RWPE2 (cell line): ENCODE measurements at regions not wholly inside any gene's neighbourhood (a gene's known extent, or its start where the extent isn't known, plus 50 kb on each side); places are given as distances from the start of the nearest gene placed in this dataset.

ENCODE experiments used
- ATAC-seq: fragments of 200-7000 bp; cut with Tn5 transposase; 3 replicates; pipeline ENCODE4 v1.9.1; 2021; ENCODE audit warnings: low read depth
- DNase-seq: peaks from one replicate; pipeline ENCODE4 v3.0.0-alpha.2; 2020; ENCODE audit warnings: low spot score
- H3K27ac ChIP-seq: fragments of 450-650 bp; 2 replicates; pipeline ENCODE4 v1.5.1; 2017; ENCODE audit warnings: mild to moderate bottlenecking; ENCODE audit not compliant: poor library complexity, severe bottlenecking
- H3K27me3 ChIP-seq: fragments of 250-450 bp; sonication (Bioruptor Pico); 2 replicates; pipeline ENCODE4 v1.5.1; 2021; ENCODE audit warnings: mild to moderate bottlenecking, moderate library complexity; ENCODE audit not compliant: insufficient read depth, poor library complexity, severe bottlenecking
- H3K36me3 ChIP-seq: fragments of 250-450 bp; sonication (Bioruptor Pico); 2 replicates; pipeline ENCODE4 v1.5.1; 2020; ENCODE audit warnings: low read depth, mild to moderate bottlenecking, moderate library complexity
- H3K4me1 ChIP-seq: fragments of 250-450 bp; sonication (Bioruptor Pico); 2 replicates; pipeline ENCODE4 v1.5.1; 2021; ENCODE audit warnings: mild to moderate bottlenecking, moderate library complexity; ENCODE audit not compliant: insufficient read depth, poor library complexity, severe bottlenecking
- H3K4me3 ChIP-seq: fragments of 250-450 bp; sonication (Bioruptor Pico); 2 replicates; pipeline ENCODE4 v1.5.1; 2021; ENCODE audit warnings: mild to moderate bottlenecking, moderate library complexity; ENCODE audit not compliant: severe bottlenecking
- H3K9me3 ChIP-seq: fragments of 250-450 bp; sonication (Bioruptor Pico); 2 replicates; pipeline ENCODE4 v1.5.1; 2021; ENCODE audit warnings: mild to moderate bottlenecking, moderate library complexity; ENCODE audit not compliant: severe bottlenecking
- CTCF ChIP-seq: fragments of 450-650 bp; IDR thresholded peaks from one replicate; pipeline ENCODE4 v1.5.1; 2017; ENCODE audit warnings: mild to moderate bottlenecking, moderate library complexity; ENCODE audit not compliant: poor library complexity, severe bottlenecking

- Histone ChIP-seq H3K27ac (no peak overlapping the region), H3K27me3 (no peaks in the 10 kb centered on the region), H3K4me1 (no peaks in the 10 kb centered on the region), H3K9me3 (no peaks in the 10 kb centered on the region), H3K4me3 (no peak overlapping the region), H3K36me3 (no peaks in the 10 kb centered on the region)
- ATAC-seq (no peak), DNase-seq (no peak)
- no peak for TF ChIP-seq CTCF
These were observed 75.1 kb downstream of the EMX2 start for GRCh38 chr10:117617659-117618058.

- no peak overlapping the region for H3K27ac ChIP-seq
- no peaks in the 10 kb centered on the region for H3K27me3 ChIP-seq
- ATAC-seq (peak; percentile 33; the same call in 1 of the 3 replicates), DNase-seq (no peak)
- no peak for TF ChIP-seq CTCF
- no peaks in the 10 kb centered on the region for H3K36me3 ChIP-seq
- H3K4me3 ChIP-seq, result no peak overlapping the region
- no peaks in the 10 kb centered on the region for H3K9me3 ChIP-seq
- H3K4me1 ChIP-seq, result no peaks in the 10 kb centered on the region
These were observed 76.7 kb downstream of the EMX2 start for GRCh38 chr10:117619223-117619622.

GRCh38 chr10:117619707-117620405 is 77.3 kb downstream of the EMX2 start:
- TF ChIP-seq CTCF, result no peak
- Histone ChIP-seq H3K4me1 (no peaks in the 10 kb centered on the region), H3K9me3 (no peaks in the 10 kb centered on the region), H3K27me3 (no peaks in the 10 kb centered on the region), H3K27ac (no peak overlapping the region), H3K36me3 (no peaks in the 10 kb centered on the region), H3K4me3 (no peak overlapping the region)
- no peak for DNase-seq
- ATAC-seq, result no peak

GRCh38 chr10:117621196-117621595 is 78.7 kb downstream of the EMX2 start:
- Histone ChIP-seq H3K27ac (no peak overlapping the region), H3K9me3 (no peaks in the 10 kb centered on the region), H3K27me3 (no peaks in the 10 kb centered on the region), H3K36me3 (no peaks in the 10 kb centered on the region), H3K4me3 (no peak overlapping the region), H3K4me1 (no peaks in the 10 kb centered on the region)
- TF ChIP-seq CTCF, result no peak
- DNase-seq (no peak), ATAC-seq (no peak)

DNA sequence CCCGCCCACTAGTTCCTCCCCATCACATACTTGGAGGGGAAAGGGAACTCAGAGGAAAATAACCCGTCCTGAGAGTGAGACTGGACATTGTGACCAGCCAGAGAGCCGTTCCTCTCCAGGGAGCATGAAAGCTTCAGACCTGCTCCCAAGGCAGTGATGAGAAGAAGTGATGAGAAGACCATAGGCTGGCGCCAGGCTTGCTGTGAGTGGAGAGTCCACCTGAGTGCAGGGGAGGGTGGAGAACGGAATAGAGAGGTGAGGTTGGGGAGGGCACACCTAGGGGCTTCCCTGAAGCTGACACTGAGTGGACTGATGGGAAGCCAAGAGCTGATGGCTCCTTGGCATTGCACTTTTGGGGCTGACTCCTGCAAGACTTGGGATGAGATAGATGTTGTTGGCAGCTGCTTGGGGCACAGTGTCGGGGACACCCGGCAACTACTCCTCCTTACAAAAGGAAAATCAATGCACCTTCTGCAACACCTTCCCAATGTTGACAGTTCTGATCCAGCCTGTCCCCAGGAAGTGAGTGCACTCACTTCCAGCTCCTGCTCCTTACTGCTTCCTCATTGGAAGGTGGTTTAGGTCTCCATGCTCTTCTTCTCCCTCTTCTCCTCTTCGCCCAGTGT is 79.4 kb downstream of the EMX2 start:
- DNase-seq, result no peak
- no peak for TF ChIP-seq CTCF
- Histone ChIP-seq H3K36me3 (no peaks in the 10 kb centered on the region), H3K4me1 (no peaks in the 10 kb centered on the region), H3K4me3 (no peak overlapping the region), H3K27me3 (no peaks in the 10 kb centered on the region), H3K9me3 (no peaks in the 10 kb centered on the region), H3K27ac (no peak overlapping the region)
- ATAC-seq, result no peak; the same call in 2 of the 3 replicates
